ENCODE measurements at regions not wholly inside any gene's neighbourhood (a gene's known extent, or its start where the extent isn't known, plus 50 kb on each side); places are given as distances from the start of the nearest gene placed in this dataset.

DNA sequence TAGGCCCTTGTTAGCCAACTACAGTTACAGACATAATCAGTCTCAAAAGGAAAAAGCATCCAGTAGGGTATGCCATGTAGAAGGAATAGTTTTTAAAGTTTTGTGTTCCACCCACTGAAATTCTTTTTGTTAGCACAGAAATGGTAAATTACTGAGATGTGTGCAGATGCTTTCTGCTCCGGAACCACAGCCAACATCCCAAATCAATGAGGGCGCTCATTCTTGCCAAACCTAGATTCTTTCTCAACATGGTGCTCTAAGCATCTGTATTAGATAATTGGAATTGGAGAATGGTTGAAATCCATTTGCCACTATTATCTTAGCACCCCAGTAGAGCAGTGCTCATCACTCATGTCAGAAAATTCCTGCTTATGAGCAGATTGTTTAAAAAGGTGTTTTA lies 127.8 kb downstream of the SEC61B start (continued):
- TF ChIP-seq RAD21 (IDR thresholded peaks at IDR 0.05 in 1 of 2, conservative IDR thresholded peaks at IDR 0.05 in 1 of 2; ENCODE audit: low read depth in 2 of 2, low read length in 2 of 2) (no peak), RFX5 (IDR thresholded peaks at IDR 0.05; ENCODE audit: borderline replicate concordance, low read depth, low read length) (no peak), CHD2 (IDR thresholded peaks at IDR 0.05; ENCODE audit: low read length) (no peak), JUND (IDR thresholded peaks at IDR 0.05; ENCODE audit: low read length) (no peak)
